NB4 (cell line): ENCODE measurements at regions not wholly inside any gene's neighbourhood (a gene's known extent, or its start where the extent isn't known, plus 50 kb on each side); places are given as distances from the start of the nearest gene placed in this dataset.

ENCODE experiments used
- POLR2A ChIP-seq: IDR thresholded peaks from 2 replicates; pipeline ENCODE4 v1.6.1; 2011; ENCODE audit warnings: mild to moderate bottlenecking; ENCODE audit not compliant: insufficient read length; ENCODE audit errors: extremely low read depth
- TF ChIP-seq, protein P1 (sequence below): IDR thresholded peaks from one replicate; pipeline ENCODE4 v1.5.1; 2012; ENCODE audit warnings: low read depth, low read length

DNA sequence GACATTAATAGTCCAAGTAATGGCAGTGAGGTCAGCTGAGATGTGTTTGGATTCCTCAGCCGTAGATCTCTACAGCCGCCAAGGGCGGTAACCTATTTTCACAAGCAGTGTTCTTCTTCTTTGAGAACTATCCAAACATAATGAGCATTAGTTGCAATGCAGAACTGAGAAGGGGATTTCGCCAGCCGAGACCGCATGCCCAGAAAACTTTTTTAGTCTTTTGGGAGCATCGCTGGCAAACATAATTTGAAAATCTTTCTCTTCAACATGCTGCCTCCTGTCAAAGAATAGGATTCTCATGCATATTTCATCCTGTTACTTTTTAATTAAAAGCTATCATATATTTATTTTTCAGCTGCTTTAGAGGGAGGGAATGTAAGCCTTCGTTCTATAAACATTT, 81.4 kb upstream of the SEZ6L start:
- TF ChIP-seq, protein P1, sequence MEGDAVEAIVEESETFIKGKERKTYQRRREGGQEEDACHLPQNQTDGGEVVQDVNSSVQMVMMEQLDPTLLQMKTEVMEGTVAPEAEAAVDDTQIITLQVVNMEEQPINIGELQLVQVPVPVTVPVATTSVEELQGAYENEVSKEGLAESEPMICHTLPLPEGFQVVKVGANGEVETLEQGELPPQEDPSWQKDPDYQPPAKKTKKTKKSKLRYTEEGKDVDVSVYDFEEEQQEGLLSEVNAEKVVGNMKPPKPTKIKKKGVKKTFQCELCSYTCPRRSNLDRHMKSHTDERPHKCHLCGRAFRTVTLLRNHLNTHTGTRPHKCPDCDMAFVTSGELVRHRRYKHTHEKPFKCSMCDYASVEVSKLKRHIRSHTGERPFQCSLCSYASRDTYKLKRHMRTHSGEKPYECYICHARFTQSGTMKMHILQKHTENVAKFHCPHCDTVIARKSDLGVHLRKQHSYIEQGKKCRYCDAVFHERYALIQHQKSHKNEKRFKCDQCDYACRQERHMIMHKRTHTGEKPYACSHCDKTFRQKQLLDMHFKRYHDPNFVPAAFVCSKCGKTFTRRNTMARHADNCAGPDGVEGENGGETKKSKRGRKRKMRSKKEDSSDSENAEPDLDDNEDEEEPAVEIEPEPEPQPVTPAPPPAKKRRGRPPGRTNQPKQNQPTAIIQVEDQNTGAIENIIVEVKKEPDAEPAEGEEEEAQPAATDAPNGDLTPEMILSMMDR, result no peak
- TF ChIP-seq POLR2A, result no peak
